IMR-90 (cell line): ENCODE measurements at regions not wholly inside any gene's neighbourhood (a gene's known extent, or its start where the extent isn't known, plus 50 kb on each side); places are given as distances from the start of the nearest gene placed in this dataset.

Experiments
- ATAC-seq: fragments of 200-7000 bp; cut with Tn5 transposase; 2 replicates; pipeline ENCODE4 v1.9.1; 2020; ENCODE audit warnings: low read depth, mild to moderate bottlenecking, moderate library complexity
- BruUV-seq: library from RNA; stranded (reverse); fragments of 400-500 nt; replicated peaks from 2 replicates; lab custom pipeline; 2021; lab: Mats Ljungman, UMichigan
- CTCF ChIA-PET: fragments of 300-600 bp; formaldehyde crosslinking; extraction: SDS; loops from one replicate; lab custom pipeline; 2021; ENCODE audit warnings: antibody characterized with exemption; lab: Yijun Ruan, JAX
- POLR2A ChIA-PET: fragments of 300-600 bp; sonication (Branson Sonifier 250); formaldehyde crosslinking; loops from one replicate; lab custom pipeline; 2022; ENCODE audit warnings: antibody characterized with exemption; ENCODE audit not compliant: unreplicated experiment; lab: Charles Lee
- DNase-seq: peaks from one replicate; pipeline ENCODE4 v3.0.0; 2013
- H2AFZ ChIP-seq: replicated peaks from 2 replicates; pipeline ENCODE3; 2013; ENCODE audit warnings: low read length, mild to moderate bottlenecking; ENCODE audit not compliant: poor library complexity
- H2AK5ac ChIP-seq: 2 replicates; pipeline ENCODE4 v1.6.1; 2013; ENCODE audit warnings: low read depth, low read length, inconsistent platforms
- H2AK9ac ChIP-seq: replicated peaks from 2 replicates; pipeline ENCODE3; 2013; ENCODE audit warnings: mild to moderate bottlenecking, low read depth, low read length, moderate library complexity; ENCODE audit not compliant: poor library complexity
- H2BK120ac ChIP-seq: 2 replicates; pipeline ENCODE4 v1.6.1; 2013; ENCODE audit warnings: low read depth, low read length, inconsistent platforms
- H2BK15ac ChIP-seq: 3 replicates; pipeline ENCODE4 v1.6.1; 2013; ENCODE audit warnings: low read depth, low read length, inconsistent platforms
- H2BK20ac ChIP-seq: 2 replicates; pipeline ENCODE4 v1.6.1; 2013; ENCODE audit warnings: low read depth, mild to moderate bottlenecking, inconsistent platforms, low read length, moderate library complexity
- H2BK5ac ChIP-seq: 2 replicates; pipeline ENCODE4 v1.6.1; 2013; ENCODE audit warnings: mild to moderate bottlenecking, low read depth, low read length, inconsistent platforms; ENCODE audit not compliant: poor library complexity, severe bottlenecking
- H3K14ac ChIP-seq: replicated peaks from 2 replicates; pipeline ENCODE4 v1.6.1; 2013; ENCODE audit warnings: low read depth, low read length, inconsistent platforms
- H3K18ac ChIP-seq: 2 replicates; pipeline ENCODE4 v1.6.1; 2013; ENCODE audit warnings: low read depth, low read length, control low read depth
- H3K23ac ChIP-seq: 2 replicates; pipeline ENCODE4 v1.6.1; 2013; ENCODE audit warnings: low read depth, low read length, inconsistent platforms
- H3K27ac ChIP-seq: 2 replicates; pipeline ENCODE4 v1.5.1; 2013; ENCODE audit warnings: mild to moderate bottlenecking, control low read depth, low read length; ENCODE audit not compliant: insufficient read depth
- H3K27me3 ChIP-seq: 2 replicates; pipeline ENCODE4 v1.6.1; 2013; ENCODE audit warnings: low read length; ENCODE audit not compliant: control insufficient read depth, insufficient read depth
- H3K36me3 ChIP-seq: 2 replicates; pipeline ENCODE4 v1.6.1; 2013; ENCODE audit warnings: low read length, mixed read lengths; ENCODE audit not compliant: control insufficient read depth, insufficient read depth
- H3K4ac ChIP-seq: 2 replicates; pipeline ENCODE4 v1.6.1; 2013; ENCODE audit warnings: low read depth, low read length, inconsistent platforms
- H3K4me1 ChIP-seq: 2 replicates; pipeline ENCODE4 v1.6.1; 2013; ENCODE audit warnings: low read length, mixed read lengths; ENCODE audit not compliant: control insufficient read depth, insufficient read depth
- H3K4me2 ChIP-seq: 2 replicates; pipeline ENCODE4 v1.6.1; 2013; ENCODE audit warnings: low read depth, mild to moderate bottlenecking, control low read depth, low read length, moderate library complexity
- H3K4me3 ChIP-seq: 2 replicates; pipeline ENCODE4 v1.5.1; 2013; ENCODE audit warnings: low read depth, mild to moderate bottlenecking, control low read depth, low read length, moderate library complexity; ENCODE audit not compliant: insufficient read depth
- H3K56ac ChIP-seq: 2 replicates; pipeline ENCODE4 v1.6.1; 2013; ENCODE audit warnings: low read length, inconsistent platforms; ENCODE audit not compliant: insufficient read depth; ENCODE audit errors: extremely low read depth
- H3K79me1 ChIP-seq, 2 experiments: 2 replicates each; pipeline ENCODE4 v1.6.1; 2013; ENCODE audit warnings: low read length in 2 of 2, inconsistent platforms in 1 of 2, low read depth in 1 of 2
- H3K9ac ChIP-seq: 2 replicates; pipeline ENCODE4 v1.6.1; 2013; ENCODE audit warnings: low read depth, low read length, control low read depth
- H3K9me1 ChIP-seq: 2 replicates; pipeline ENCODE4 v1.6.1; 2013; ENCODE audit warnings: low read length, inconsistent platforms; ENCODE audit not compliant: insufficient read depth
- H3K9me3 ChIP-seq: 2 replicates; pipeline ENCODE4 v1.6.1; 2013; ENCODE audit warnings: low read length; ENCODE audit not compliant: control insufficient read depth, insufficient read depth
- H4K20me1 ChIP-seq: 2 replicates; pipeline ENCODE4 v1.6.1; 2013; ENCODE audit warnings: low read length, inconsistent platforms; ENCODE audit not compliant: insufficient read depth
- H4K5ac ChIP-seq: 2 replicates; pipeline ENCODE4 v1.6.1; 2013; ENCODE audit warnings: mild to moderate bottlenecking, low read depth, low read length, control low read depth
- H4K8ac ChIP-seq, 2 experiments: 2 replicates each; pipeline ENCODE4 v1.6.1; 2013; ENCODE audit warnings: low read depth in 2 of 2, low read length in 2 of 2, control low read depth in 1 of 2, inconsistent platforms in 1 of 2
- H4K91ac ChIP-seq: 2 replicates; pipeline ENCODE4 v1.6.1; 2013; ENCODE audit warnings: low read depth, low read length, inconsistent platforms; ENCODE audit not compliant: insufficient read depth
- NFE2L2 ChIP-seq: fragments of 150-350 bp; IDR thresholded peaks from 2 replicates; pipeline ENCODE4 v1.6.1; 2016; ENCODE audit warnings: low read depth, mild to moderate bottlenecking, low read length
- POLR2A ChIP-seq: IDR thresholded peaks from 2 replicates; pipeline ENCODE4 v1.6.1; 2012; ENCODE audit warnings: mild to moderate bottlenecking, low read depth, low read length
- RFX5 ChIP-seq: IDR thresholded peaks from 2 replicates; pipeline ENCODE4 v1.8.0; 2012; ENCODE audit warnings: low read depth, mild to moderate bottlenecking, low read length, moderate library complexity
- WGBS, 2 experiments: methylation state at CpG; one replicate each; pipeline versions ENCODE4 v1.1.5 to v1.1.7; 2013; ENCODE audit warnings: missing lambda C conversion rate in 2 of 2; ENCODE audit not compliant: insufficient read length in 1 of 2; ENCODE audit errors: extremely low coverage in 2 of 2; 5-methylcytosine and 5-hydroxymethylcytosine counted together
- dilution Hi-C: fragments of 300-500 bp; cut with HindIII; formaldehyde crosslinking; loops from one replicate; pipeline ENCODE4 v1.14.3; 2018; ENCODE audit warnings: low sequenced_read_pairs; ENCODE audit not compliant: unreplicated experiment
- in situ Hi-C: fragments of 300-500 bp; cut with MboI; formaldehyde crosslinking; loops from 3 replicates; pipeline ENCODE4 v1.14.3; 2019; ENCODE audit warnings: low sequenced_read_pairs, inconsistent platforms, mixed read lengths
- intact Hi-C: fragments of 100-400 bp; cut with micrococcal nuclease; formaldehyde crosslinking; loops from 2 replicates; pipeline ENCODE4 v1.10.0; 2022

GRCh38 chr6:134740027-134740373 is 209.9 kb downstream of the ALDH8A1 start:
- TF ChIP-seq POLR2A = no peak
- TF ChIP-seq RFX5 = no peak
- no peak for TF ChIP-seq NFE2L2
- Histone ChIP-seq H3K23ac (no peak overlapping the region), H4K5ac (no peak overlapping the region), H3K36me3 (no peaks in the 10 kb centered on the region), H3K4ac (no peak overlapping the region), H3K27ac (no peak overlapping the region), H2AK9ac (no peak overlapping the region), H2BK5ac (no peak overlapping the region), H3K9me3 (no peaks in the 10 kb centered on the region), H3K18ac (no peak overlapping the region), H2BK15ac (no peak overlapping the region), H4K91ac (no peak overlapping the region), H2AK5ac (no peak overlapping the region), H3K4me3 (no peak overlapping the region), H3K14ac (0 out of 2 replicates have a peak overlapping the region, but pooled peaks have one; percentile 0), H3K79me1 (no peaks in the 10 kb centered on the region), H3K27me3 (no peaks in the 10 kb centered on the region), H3K9ac (no peak overlapping the region), H3K9me1 (peaks cover 8% of the 10 kb centered on the region; the same call in 1 of the 2 replicates), H4K8ac (no peak overlapping the region), H3K4me1 (peaks cover 4% of the 10 kb centered on the region; the same call in 1 of the 2 replicates), H2BK120ac (no peak overlapping the region), H2AFZ (no peak overlapping the region), H4K20me1 (no peaks in the 10 kb centered on the region), H2BK20ac (no peak overlapping the region), H3K4me2 (no peak overlapping the region), H3K56ac (no peak overlapping the region)
- 67 to 100% methylated on average over 1 of the region's 5 CpGs for WGBS, 2 experiments
- dilution Hi-C loops (no loop called here), in situ Hi-C loops (no loop called here), intact Hi-C loops (loop anchor here (5.0 kb wide), 1 partner anchor 78 kb away; no protein-coding TSS in a partner anchor)
- DNase-seq (no peak), ATAC-seq (no peak)
- BruUV-seq = no TSS peak
- ChIA-PET CTCF (no interaction called here), POLR2A (no interaction called here)
